ENCODE measurements at regions not wholly inside any gene's neighbourhood (a gene's known extent, or its start where the extent isn't known, plus 50 kb on each side); places are given as distances from the start of the nearest gene placed in this dataset.

GRCh38 chr7:155203059-155203881 lies 94.4 kb upstream of the INSIG1 start:
- TF ChIP-seq EZH2 (IDR thresholded peaks at IDR 0.05; ENCODE audit: borderline replicate concordance), result no peak
- TF ChIP-seq, protein P1, sequence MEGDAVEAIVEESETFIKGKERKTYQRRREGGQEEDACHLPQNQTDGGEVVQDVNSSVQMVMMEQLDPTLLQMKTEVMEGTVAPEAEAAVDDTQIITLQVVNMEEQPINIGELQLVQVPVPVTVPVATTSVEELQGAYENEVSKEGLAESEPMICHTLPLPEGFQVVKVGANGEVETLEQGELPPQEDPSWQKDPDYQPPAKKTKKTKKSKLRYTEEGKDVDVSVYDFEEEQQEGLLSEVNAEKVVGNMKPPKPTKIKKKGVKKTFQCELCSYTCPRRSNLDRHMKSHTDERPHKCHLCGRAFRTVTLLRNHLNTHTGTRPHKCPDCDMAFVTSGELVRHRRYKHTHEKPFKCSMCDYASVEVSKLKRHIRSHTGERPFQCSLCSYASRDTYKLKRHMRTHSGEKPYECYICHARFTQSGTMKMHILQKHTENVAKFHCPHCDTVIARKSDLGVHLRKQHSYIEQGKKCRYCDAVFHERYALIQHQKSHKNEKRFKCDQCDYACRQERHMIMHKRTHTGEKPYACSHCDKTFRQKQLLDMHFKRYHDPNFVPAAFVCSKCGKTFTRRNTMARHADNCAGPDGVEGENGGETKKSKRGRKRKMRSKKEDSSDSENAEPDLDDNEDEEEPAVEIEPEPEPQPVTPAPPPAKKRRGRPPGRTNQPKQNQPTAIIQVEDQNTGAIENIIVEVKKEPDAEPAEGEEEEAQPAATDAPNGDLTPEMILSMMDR (IDR thresholded peaks at IDR 0.05; ENCODE audit: poor library complexity), result no peak

Measured in hepatocyte (in vitro differentiated cells).